Kidney (tissue), 13 donors: ENCODE measurements at regions not wholly inside any gene's neighbourhood (a gene's known extent, or its start where the extent isn't known, plus 50 kb on each side); places are given as distances from the start of the nearest gene placed in this dataset.

Experiments
- DNase-seq, 5 donors: peaks; one replicate each; pipeline ENCODE4 v3.0.0-alpha.2; 2013 to 2020
- FAIRE-seq: peaks from 2 replicates; lab custom pipeline; 2012; peaks lifted over from hg19 to GRCh38; lab: Jason Lieb, UNC
- H3K27ac ChIP-seq, 2 donors: one replicate each; pipeline ENCODE4 v1.7.0; 2013; ENCODE audit warnings: low read depth in 2 of 2, low read length in 2 of 2, inconsistent platforms in 1 of 2
- H3K27me3 ChIP-seq: one replicate; pipeline ENCODE4 v1.7.1; 2013; ENCODE audit warnings: low read length, inconsistent platforms; ENCODE audit not compliant: control insufficient read depth, insufficient read depth
- H3K36me3 ChIP-seq, 3 donors: one replicate each; pipeline versions ENCODE4 v1.7.0 to v1.7.1; 2013; ENCODE audit warnings: low read length in 3 of 3, control low read depth in 1 of 3, inconsistent platforms in 1 of 3; ENCODE audit not compliant: insufficient read depth in 3 of 3, control insufficient read depth in 2 of 3
- H3K4me1 ChIP-seq, 3 donors: one replicate each; pipeline versions ENCODE4 v1.7.0 to v1.7.1; 2013; ENCODE audit warnings: low read length in 3 of 3, inconsistent platforms in 1 of 3, low read depth in 1 of 3; ENCODE audit not compliant: control insufficient read depth in 2 of 3, insufficient read depth in 2 of 3
- H3K4me3 ChIP-seq, 3 donors: one replicate each; pipeline versions ENCODE4 v1.7.0 to v1.8.1; 2013; ENCODE audit warnings: low read length in 3 of 3, control low read depth in 1 of 3, inconsistent platforms in 1 of 3
- H3K9ac ChIP-seq, 3 donors: one replicate each; pipeline versions ENCODE4 v1.7.0 to v1.7.1; 2013; ENCODE audit warnings: low read length in 3 of 3, control low read depth in 1 of 3, inconsistent platforms in 1 of 3
- H3K9me3 ChIP-seq, 3 donors: one replicate each; pipeline versions ENCODE4 v1.7.0 to v1.7.1; 2013; ENCODE audit warnings: low read length in 3 of 3, control low read depth in 1 of 3, inconsistent platforms in 1 of 3; ENCODE audit not compliant: control insufficient read depth in 2 of 3, insufficient read depth in 1 of 3
- CTCF ChIP-seq: IDR thresholded peaks from 3 replicates; pipeline ENCODE4 v1.5.1; 2012; ENCODE audit warnings: mild to moderate bottlenecking, moderate library complexity, borderline replicate concordance; ENCODE audit not compliant: insufficient read depth; ENCODE audit errors: extremely low read depth
- intact Hi-C: fragments of 100-400 bp; cut with DNase I; formaldehyde crosslinking; loops from one replicate; pipeline ENCODE4 v1.11.1; 2022
- donor health status: control.
- donor health status: control.
- donor health status: control.
- donor health status: control.
- donor health status: control.
- donor health status: DM: yes; HTN: yes; CAD: no.
- donor health status: Normal renal cell carcinoma (clear cell type).

- H3K27ac ChIP-seq, result no peak overlapping the region
- no peak for FAIRE-seq
- H3K9me3 ChIP-seq, result no peaks in the 10 kb centered on the region
- no peak for DNase-seq
- H3K4me1 ChIP-seq, result no peaks in the 10 kb centered on the region
- no peaks in the 10 kb centered on the region for H3K27me3 ChIP-seq
- H3K4me3 ChIP-seq, result no peak overlapping the region
- H3K36me3 ChIP-seq, result no peaks in the 10 kb centered on the region
- TF ChIP-seq CTCF, result no peak
- H3K9ac ChIP-seq, result no peak overlapping the region
- intact Hi-C loops, result no loop called here
These were observed 82.5 kb upstream of the MMADHC start for GRCh38 chr2:149670086-149670485.

- FAIRE-seq (no peak), DNase-seq (no peak)
- TF ChIP-seq CTCF, result no peak
- H3K9ac ChIP-seq, result no peak overlapping the region
- no peak overlapping the region for H3K4me3 ChIP-seq
- no peaks in the 10 kb centered on the region for H3K9me3 ChIP-seq
- H3K4me1 ChIP-seq, result no peaks in the 10 kb centered on the region
- H3K27me3 ChIP-seq, result no peaks in the 10 kb centered on the region
- intact Hi-C loops, result no loop called here
- H3K36me3 ChIP-seq, result no peaks in the 10 kb centered on the region
- H3K27ac ChIP-seq, result no peak overlapping the region
These were observed 79.3 kb upstream of the MMADHC start for GRCh38 chr2:149666809-149667320.

- TF ChIP-seq CTCF, result no peak
- intact Hi-C loops, result no loop called here
These were observed 77.3 kb upstream of the MMADHC start for GRCh38 chr2:149664896-149665295.

GRCh38 chr2:149662556-149662955 is 75.0 kb upstream of the MMADHC start:
- H3K36me3 ChIP-seq, result no peaks in the 10 kb centered on the region
- FAIRE-seq (no peak), DNase-seq (no peak)
- no peak overlapping the region for H3K27ac ChIP-seq
- TF ChIP-seq CTCF, result no peak
- H3K9ac ChIP-seq, result no peak overlapping the region
- H3K9me3 ChIP-seq, result no peaks in the 10 kb centered on the region
- H3K27me3 ChIP-seq, result no peaks in the 10 kb centered on the region
- no peak overlapping the region for H3K4me3 ChIP-seq
- intact Hi-C loops, result no loop called here
- H3K4me1 ChIP-seq, result no peaks in the 10 kb centered on the region

More at GRCh38 chr2:149664896-149665295, 77.3 kb upstream of the MMADHC start:
- Histone ChIP-seq H3K9ac (no peak overlapping the region), H3K9me3 (no peaks in the 10 kb centered on the region), H3K27me3 (no peaks in the 10 kb centered on the region), H3K4me3 (no peak overlapping the region), H3K4me1 (no peaks in the 10 kb centered on the region), H3K27ac (no peak overlapping the region), H3K36me3 (no peaks in the 10 kb centered on the region)
- no peak for FAIRE-seq
- no peak for DNase-seq
